GM23338 (cell line): ENCODE measurements at regions not wholly inside any gene's neighbourhood (a gene's known extent, or its start where the extent isn't known, plus 50 kb on each side); places are given as distances from the start of the nearest gene placed in this dataset.

Source experiments
- ATAC-seq: fragments of 200-7000 bp; cut with Tn5 transposase; 3 replicates; pipeline ENCODE4 v1.9.1; 2020
- DNase-seq: peaks from one replicate; pipeline ENCODE4 v3.0.0-alpha.2; 2015; ENCODE audit warnings: low spot score
- H2AFZ ChIP-seq: fragments of 200-600 bp; sonication (generic); 2 replicates; pipeline ENCODE4 v1.8.0; 2016; ENCODE audit warnings: antibody characterized with exemption, mild to moderate bottlenecking, moderate library complexity
- H3F3A ChIP-seq: fragments of 200-600 bp; sonication (generic); replicated peaks from 2 replicates; pipeline ENCODE4 v1.8.0; 2017; ENCODE audit warnings: antibody characterized with exemption, mixed run types, low read depth
- H3K27ac ChIP-seq: fragments of 200-600 bp; sonication (generic); 2 replicates; pipeline ENCODE4 v1.6.1; 2016; ENCODE audit warnings: low read depth
- H3K27me3 ChIP-seq: fragments of 200-600 bp; sonication (generic); 2 replicates; pipeline ENCODE4 v1.8.0; 2016; ENCODE audit warnings: mild to moderate bottlenecking, mixed run types, moderate library complexity; ENCODE audit not compliant: insufficient read depth
- H3K36me3 ChIP-seq: fragments of 200-600 bp; sonication (generic); 2 replicates; pipeline ENCODE4 v1.8.0; 2016; ENCODE audit warnings: mild to moderate bottlenecking; ENCODE audit not compliant: insufficient read depth
- H3K4me1 ChIP-seq: fragments of 200-600 bp; sonication (generic); 2 replicates; pipeline ENCODE4 v1.8.0; 2016; ENCODE audit warnings: mild to moderate bottlenecking, moderate library complexity; ENCODE audit not compliant: insufficient read depth
- H3K4me2 ChIP-seq: fragments of 200-600 bp; sonication (generic); 2 replicates; pipeline ENCODE4 v1.7.1; 2017; ENCODE audit warnings: mixed run types
- H3K4me3 ChIP-seq: fragments of 200-600 bp; sonication (generic); 2 replicates; pipeline ENCODE4 v1.6.1; 2016; ENCODE audit warnings: mixed run types
- H3K79me2 ChIP-seq: fragments of 200-600 bp; sonication (generic); replicated peaks from 2 replicates; pipeline ENCODE4 v1.8.0; 2017; ENCODE audit warnings: mild to moderate bottlenecking; ENCODE audit not compliant: insufficient read depth
- H3K9me2 ChIP-seq: fragments of 200-600 bp; sonication (generic); 2 replicates; pipeline ENCODE4 v1.8.0; 2017; ENCODE audit not compliant: insufficient read depth
- H4K20me1 ChIP-seq: fragments of 200-600 bp; sonication (generic); replicated peaks from 2 replicates; pipeline ENCODE4 v1.8.0; 2017; ENCODE audit warnings: mild to moderate bottlenecking; ENCODE audit not compliant: insufficient read depth
- H3K27ac Mint-ChIP-seq: 2 replicates; pipeline ENCODE4 v1.8.0; 2020; ENCODE audit warnings: inconsistent platforms, mild to moderate bottlenecking, moderate library complexity, mixed read lengths
- H3K27me3 Mint-ChIP-seq: 3 replicates; pipeline ENCODE4 v1.8.0; 2022; ENCODE audit warnings: low read depth, mild to moderate bottlenecking, moderate library complexity, mixed read lengths, inconsistent platforms; ENCODE audit not compliant: insufficient read depth, poor library complexity
- H3K36me3 Mint-ChIP-seq: 3 replicates; pipeline ENCODE4 v1.8.0; 2021; ENCODE audit warnings: low read depth, mild to moderate bottlenecking, inconsistent platforms, moderate library complexity, mixed read lengths
- H3K4me1 Mint-ChIP-seq: 3 replicates; pipeline ENCODE4 v1.8.0; 2020; ENCODE audit warnings: mild to moderate bottlenecking, inconsistent platforms, mixed read lengths
- H3K4me3 Mint-ChIP-seq: 3 replicates; pipeline ENCODE4 v1.8.0; 2021; ENCODE audit warnings: moderate library complexity, mild to moderate bottlenecking, inconsistent platforms, mixed read lengths
- H3K9me3 Mint-ChIP-seq: 3 replicates; pipeline ENCODE4 v1.8.0; 2020; ENCODE audit warnings: moderate library complexity, mild to moderate bottlenecking, inconsistent platforms, mixed read lengths
- CREB1 ChIP-seq: fragments of 250-450 bp; sonication (Bioruptor Pico); IDR thresholded peaks from 2 replicates; pipeline ENCODE4 v1.5.0; 2020; ENCODE audit warnings: low read depth, mild to moderate bottlenecking, moderate library complexity
- CTCF ChIP-seq, 2 experiments: fragments of 200-600 bp in 1 of 2; sonication (generic) in 1 of 2; conservative IDR thresholded peaks; 2 replicates each; pipeline versions ENCODE4 v1.5.1 to v1.6.1; 2016 to 2017; ENCODE audit warnings: antibody characterized with exemption in 2 of 2, low read depth in 2 of 2, mild to moderate bottlenecking in 2 of 2, moderate library complexity in 1 of 2
- EZH2phosphoT487 ChIP-seq: fragments of 200-600 bp; sonication (generic); IDR thresholded peaks from one replicate; pipeline ENCODE4 v1.8.1; 2018; ENCODE audit warnings: antibody characterized with exemption; ENCODE audit not compliant: unreplicated experiment
- JUNB ChIP-seq: IDR thresholded peaks from one replicate; pipeline ENCODE4 v1.6.1; 2016; ENCODE audit warnings: antibody characterized with exemption; ENCODE audit not compliant: unreplicated experiment
- NANOG ChIP-seq: IDR thresholded peaks from 2 replicates; pipeline ENCODE4 v1.6.1; 2016; ENCODE audit warnings: antibody characterized with exemption, borderline replicate concordance
- ZNF114 ChIP-seq: fragments of 250-450 bp; sonication (Bioruptor Pico); IDR thresholded peaks from 2 replicates; pipeline ENCODE4 v1.5.0; 2020; ENCODE audit warnings: mild to moderate bottlenecking, moderate library complexity
- TF ChIP-seq, protein P1 (sequence below): IDR thresholded peaks from 2 replicates; pipeline ENCODE4 v1.6.1; 2016; ENCODE audit warnings: antibody characterized with exemption
- TF ChIP-seq, protein P2 (sequence below): fragments of 250-450 bp; sonication (Bioruptor Pico); IDR thresholded peaks from 2 replicates; pipeline ENCODE4 v1.5.0; 2020; ENCODE audit warnings: mild to moderate bottlenecking, moderate library complexity

- H3F3A ChIP-seq, result no peaks in the 10 kb centered on the region
- ATAC-seq, result no peak
- H3K27ac ChIP-seq, result no peak overlapping the region
- peaks cover 5% of the 10 kb centered on the region; the same call in 1 of the 2 replicates for H3K9me2 ChIP-seq
- H3K4me1 Mint-ChIP-seq, result peaks cover 5% of the 10 kb centered on the region; the same call in 2 of the 3 replicates
- no peak overlapping the region for H3K4me3 Mint-ChIP-seq
- H3K36me3 ChIP-seq, result no peaks in the 10 kb centered on the region
- H3K4me2 ChIP-seq, result no peak overlapping the region
- TF ChIP-seq, protein P1, sequence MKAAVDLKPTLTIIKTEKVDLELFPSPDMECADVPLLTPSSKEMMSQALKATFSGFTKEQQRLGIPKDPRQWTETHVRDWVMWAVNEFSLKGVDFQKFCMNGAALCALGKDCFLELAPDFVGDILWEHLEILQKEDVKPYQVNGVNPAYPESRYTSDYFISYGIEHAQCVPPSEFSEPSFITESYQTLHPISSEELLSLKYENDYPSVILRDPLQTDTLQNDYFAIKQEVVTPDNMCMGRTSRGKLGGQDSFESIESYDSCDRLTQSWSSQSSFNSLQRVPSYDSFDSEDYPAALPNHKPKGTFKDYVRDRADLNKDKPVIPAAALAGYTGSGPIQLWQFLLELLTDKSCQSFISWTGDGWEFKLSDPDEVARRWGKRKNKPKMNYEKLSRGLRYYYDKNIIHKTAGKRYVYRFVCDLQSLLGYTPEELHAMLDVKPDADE, result no peak
- TF ChIP-seq EZH2phosphoT487, result no peak
- TF ChIP-seq CTCF (conservative IDR thresholded peaks at IDR 0.05; ENCODE audit: low read depth in 2 of 2), result no peak
- no peak for TF ChIP-seq CREB1
- TF ChIP-seq NANOG, result no peak
- TF ChIP-seq ZNF114 (CRISPR knock-in tag), result no peak
- H3K36me3 Mint-ChIP-seq, result peaks cover 19% of the 10 kb centered on the region; the same call in 2 of the 3 replicates
- no peak overlapping the region for H3K27ac Mint-ChIP-seq
- H3K9me3 Mint-ChIP-seq, result peaks cover 22% of the 10 kb centered on the region
- H3K27me3 ChIP-seq, result no peaks in the 10 kb centered on the region
- no peaks in the 10 kb centered on the region for H3K4me1 ChIP-seq
- H4K20me1 ChIP-seq, result no peaks in the 10 kb centered on the region
- H3K27me3 Mint-ChIP-seq, result no peaks in the 10 kb centered on the region
- no peak overlapping the region for H3K4me3 ChIP-seq
- H3K79me2 ChIP-seq, result no peaks in the 10 kb centered on the region
- H2AFZ ChIP-seq, result no peak overlapping the region
- no peak for DNase-seq
These were observed 1261.6 kb upstream of the NXPH2 start for GRCh38 chr2:140041811-140042210.

DNA sequence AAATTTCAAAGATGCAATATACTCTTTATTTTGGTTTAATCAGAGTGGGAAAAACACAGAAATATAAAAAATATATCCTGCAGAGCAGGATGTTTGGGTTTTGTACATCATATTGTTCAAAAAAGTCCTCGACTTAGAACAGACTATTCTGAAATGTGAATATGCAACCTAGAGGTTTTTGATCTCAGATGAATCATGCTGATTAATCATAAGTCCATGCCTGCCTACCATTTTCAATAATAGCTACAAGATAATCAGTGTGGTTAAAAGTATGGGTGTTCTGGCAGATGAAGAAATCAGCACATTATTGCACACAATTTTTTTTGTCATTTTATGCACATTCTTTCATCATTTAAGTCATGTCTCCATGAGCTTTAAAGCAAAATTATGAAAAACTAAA, 1261.0 kb upstream of the NXPH2 start:
- H3K4me2 ChIP-seq, result no peak overlapping the region
- peaks cover 5% of the 10 kb centered on the region; the same call in 2 of the 3 replicates for H3K4me1 Mint-ChIP-seq
- no peaks in the 10 kb centered on the region for H3K27me3 Mint-ChIP-seq
- H3K36me3 Mint-ChIP-seq, result peaks cover 20% of the 10 kb centered on the region
- peaks cover 5% of the 10 kb centered on the region; the same call in 1 of the 2 replicates for H3K9me2 ChIP-seq
- no peak overlapping the region for H3K27ac Mint-ChIP-seq
- no peaks in the 10 kb centered on the region for H3K4me1 ChIP-seq
- no peak overlapping the region for H3K4me3 ChIP-seq
- no peaks in the 10 kb centered on the region for H3F3A ChIP-seq
- H3K36me3 ChIP-seq, result no peaks in the 10 kb centered on the region
- H3K4me3 Mint-ChIP-seq, result no peak overlapping the region
- no peaks in the 10 kb centered on the region for H3K79me2 ChIP-seq
- H3K9me3 Mint-ChIP-seq, result peaks cover 26% of the 10 kb centered on the region
- no peak for DNase-seq
- H3K27ac ChIP-seq, result no peak overlapping the region
- ATAC-seq, result no peak
- H4K20me1 ChIP-seq, result no peaks in the 10 kb centered on the region
- no peaks in the 10 kb centered on the region for H3K27me3 ChIP-seq
- H2AFZ ChIP-seq, result no peak overlapping the region
- TF ChIP-seq JUNB (no peak), NANOG (no peak), EZH2phosphoT487 (no peak)
- TF ChIP-seq, protein P1, result no peak
- TF ChIP-seq, protein P2, sequence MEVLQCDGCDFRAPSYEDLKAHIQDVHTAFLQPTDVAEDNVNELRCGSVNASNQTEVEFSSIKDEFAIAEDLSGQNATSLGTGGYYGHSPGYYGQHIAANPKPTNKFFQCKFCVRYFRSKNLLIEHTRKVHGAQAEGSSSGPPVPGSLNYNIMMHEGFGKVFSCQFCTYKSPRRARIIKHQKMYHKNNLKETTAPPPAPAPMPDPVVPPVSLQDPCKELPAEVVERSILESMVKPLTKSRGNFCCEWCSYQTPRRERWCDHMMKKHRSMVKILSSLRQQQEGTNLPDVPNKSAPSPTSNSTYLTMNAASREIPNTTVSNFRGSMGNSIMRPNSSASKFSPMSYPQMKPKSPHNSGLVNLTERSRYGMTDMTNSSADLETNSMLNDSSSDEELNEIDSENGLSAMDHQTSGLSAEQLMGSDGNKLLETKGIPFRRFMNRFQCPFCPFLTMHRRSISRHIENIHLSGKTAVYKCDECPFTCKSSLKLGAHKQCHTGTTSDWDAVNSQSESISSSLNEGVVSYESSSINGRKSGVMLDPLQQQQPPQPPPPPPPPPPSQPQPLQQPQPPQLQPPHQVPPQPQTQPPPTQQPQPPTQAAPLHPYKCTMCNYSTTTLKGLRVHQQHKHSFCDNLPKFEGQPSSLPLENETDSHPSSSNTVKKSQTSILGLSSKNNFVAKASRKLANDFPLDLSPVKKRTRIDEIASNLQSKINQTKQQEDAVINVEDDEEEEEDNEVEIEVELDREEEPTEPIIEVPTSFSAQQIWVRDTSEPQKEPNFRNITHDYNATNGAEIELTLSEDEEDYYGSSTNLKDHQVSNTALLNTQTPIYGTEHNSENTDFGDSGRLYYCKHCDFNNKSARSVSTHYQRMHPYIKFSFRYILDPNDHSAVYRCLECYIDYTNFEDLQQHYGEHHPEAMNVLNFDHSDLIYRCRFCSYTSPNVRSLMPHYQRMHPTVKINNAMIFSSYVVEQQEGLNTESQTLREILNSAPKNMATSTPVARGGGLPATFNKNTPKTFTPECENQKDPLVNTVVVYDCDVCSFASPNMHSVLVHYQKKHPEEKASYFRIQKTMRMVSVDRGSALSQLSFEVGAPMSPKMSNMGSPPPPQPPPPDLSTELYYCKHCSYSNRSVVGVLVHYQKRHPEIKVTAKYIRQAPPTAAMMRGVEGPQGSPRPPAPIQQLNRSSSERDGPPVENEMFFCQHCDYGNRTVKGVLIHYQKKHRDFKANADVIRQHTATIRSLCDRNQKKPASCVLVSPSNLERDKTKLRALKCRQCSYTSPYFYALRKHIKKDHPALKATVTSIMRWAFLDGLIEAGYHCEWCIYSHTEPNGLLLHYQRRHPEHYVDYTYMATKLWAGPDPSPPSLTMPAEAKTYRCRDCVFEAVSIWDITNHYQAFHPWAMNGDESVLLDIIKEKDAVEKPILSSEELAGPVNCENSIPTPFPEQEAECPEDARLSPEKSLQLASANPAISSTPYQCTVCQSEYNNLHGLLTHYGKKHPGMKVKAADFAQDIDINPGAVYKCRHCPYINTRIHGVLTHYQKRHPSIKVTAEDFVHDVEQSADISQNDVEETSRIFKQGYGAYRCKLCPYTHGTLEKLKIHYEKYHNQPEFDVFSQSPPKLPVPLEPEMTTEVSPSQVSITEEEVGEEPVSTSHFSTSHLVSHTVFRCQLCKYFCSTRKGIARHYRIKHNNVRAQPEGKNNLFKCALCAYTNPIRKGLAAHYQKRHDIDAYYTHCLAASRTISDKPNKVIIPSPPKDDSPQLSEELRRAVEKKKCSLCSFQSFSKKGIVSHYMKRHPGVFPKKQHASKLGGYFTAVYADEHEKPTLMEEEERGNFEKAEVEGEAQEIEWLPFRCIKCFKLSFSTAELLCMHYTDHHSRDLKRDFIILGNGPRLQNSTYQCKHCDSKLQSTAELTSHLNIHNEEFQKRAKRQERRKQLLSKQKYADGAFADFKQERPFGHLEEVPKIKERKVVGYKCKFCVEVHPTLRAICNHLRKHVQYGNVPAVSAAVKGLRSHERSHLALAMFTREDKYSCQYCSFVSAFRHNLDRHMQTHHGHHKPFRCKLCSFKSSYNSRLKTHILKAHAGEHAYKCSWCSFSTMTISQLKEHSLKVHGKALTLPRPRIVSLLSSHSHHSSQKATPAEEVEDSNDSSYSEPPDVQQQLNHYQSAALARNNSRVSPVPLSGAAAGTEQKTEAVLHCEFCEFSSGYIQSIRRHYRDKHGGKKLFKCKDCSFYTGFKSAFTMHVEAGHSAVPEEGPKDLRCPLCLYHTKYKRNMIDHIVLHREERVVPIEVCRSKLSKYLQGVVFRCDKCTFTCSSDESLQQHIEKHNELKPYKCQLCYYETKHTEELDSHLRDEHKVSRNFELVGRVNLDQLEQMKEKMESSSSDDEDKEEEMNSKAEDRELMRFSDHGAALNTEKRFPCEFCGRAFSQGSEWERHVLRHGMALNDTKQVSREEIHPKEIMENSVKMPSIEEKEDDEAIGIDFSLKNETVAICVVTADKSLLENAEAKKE, result no peak
